ENCODE measurements at regions not wholly inside any gene's neighbourhood (a gene's known extent, or its start where the extent isn't known, plus 50 kb on each side); places are given as distances from the start of the nearest gene placed in this dataset.

GRCh38 chr16:86996081-86996480 lies 321.1 kb downstream of the C16orf95 start:
- DNase-seq (ENCODE audit: low read depth in 2 of 2): no peak

DNA sequence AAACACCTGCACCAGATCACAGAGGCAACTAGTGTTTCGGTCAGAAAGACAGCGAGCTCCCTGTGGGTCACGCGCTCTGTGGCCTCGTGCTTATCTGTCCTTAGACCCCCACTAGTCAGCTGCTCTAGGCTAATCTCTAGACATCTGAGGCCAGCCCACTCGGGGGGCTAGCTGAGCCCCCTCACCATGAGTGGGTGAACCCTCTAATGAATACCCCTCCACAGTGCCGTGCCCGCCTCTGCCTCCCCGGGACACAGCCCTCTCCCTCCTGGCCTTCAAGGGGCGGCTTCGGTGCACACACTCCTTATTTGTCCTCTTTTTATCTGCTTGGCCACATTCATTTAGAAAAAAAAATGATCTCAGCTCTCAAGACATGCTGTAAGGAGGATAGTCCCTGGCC lies 320.1 kb downstream of the C16orf95 start:
- DNase-seq (ENCODE audit: low read depth in 2 of 2): no peak

DNA sequence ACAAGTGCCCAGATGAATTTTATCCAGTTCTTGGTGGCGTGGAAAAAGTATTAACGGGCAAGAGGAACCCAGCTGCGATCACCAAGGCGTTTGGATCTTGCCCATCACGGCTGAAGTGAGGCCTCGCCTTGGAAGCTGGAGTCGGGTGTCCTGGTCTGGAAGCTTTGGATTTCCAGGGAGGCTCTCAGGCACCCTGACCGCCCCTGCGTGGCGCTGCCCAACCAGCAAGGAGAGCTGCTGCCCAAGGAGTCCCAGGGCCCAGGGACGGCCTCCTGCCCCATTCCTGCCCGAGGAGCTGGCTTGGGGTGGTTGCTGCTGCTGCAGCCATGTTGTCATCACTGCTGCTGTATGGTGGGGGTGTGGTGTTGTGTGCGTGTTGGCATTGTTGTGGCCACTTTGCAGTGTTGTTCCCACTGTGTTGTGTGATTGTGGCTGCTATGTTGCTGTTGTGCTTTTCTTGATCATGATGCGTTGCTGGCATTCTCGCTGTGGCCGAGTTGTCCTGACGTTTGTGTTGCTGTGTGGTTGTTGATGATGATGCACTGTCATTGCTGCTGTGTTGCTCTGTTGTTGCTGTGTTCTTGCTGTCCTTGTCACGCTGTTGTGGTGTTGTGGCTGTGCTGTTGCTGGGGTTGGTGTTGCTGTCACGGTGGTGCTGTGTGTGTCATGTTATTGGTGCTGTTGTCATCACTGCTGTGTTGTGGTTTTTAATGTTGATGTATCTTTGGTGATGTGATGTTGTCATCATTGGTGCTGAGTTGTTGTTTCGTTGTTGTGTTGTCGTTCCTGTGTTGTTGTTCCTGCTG lies 318.8 kb downstream of the C16orf95 start:
- no peak for DNase-seq (ENCODE audit: low read depth in 2 of 2)

DNA sequence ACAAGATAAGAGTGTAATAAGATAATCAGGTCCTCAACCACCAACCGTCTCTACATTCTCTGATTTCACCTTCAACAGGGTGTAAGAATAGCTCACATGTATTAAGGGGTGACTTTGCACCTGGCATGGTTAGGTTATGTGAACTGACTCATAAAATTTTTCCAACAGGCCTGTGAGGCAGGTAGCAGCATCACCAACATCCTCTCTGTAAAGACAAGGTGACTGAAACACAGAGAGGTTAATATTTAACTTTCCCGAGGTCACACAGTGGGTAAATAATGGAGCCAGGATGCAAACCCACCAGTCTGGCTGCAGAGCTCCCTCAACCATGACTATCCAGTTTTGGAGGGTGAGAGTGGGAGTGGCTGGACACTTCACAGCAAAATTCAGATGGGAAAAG lies 317.2 kb downstream of the C16orf95 start:
- DNase-seq (ENCODE audit: low read depth in 2 of 2): no peak

- no peak for DNase-seq (ENCODE audit: low read depth in 2 of 2)
Measured at GRCh38 chr16:87002717-87003413, 314.3 kb downstream of the C16orf95 start.

GRCh38 chr16:87003414-87003755 lies 313.8 kb downstream of the C16orf95 start:
- DNase-seq (ENCODE audit: low read depth in 2 of 2): no peak

- no peak for DNase-seq (ENCODE audit: low read depth in 2 of 2)
Measured at GRCh38 chr16:87006021-87006420, 311.2 kb downstream of the C16orf95 start.

- DNase-seq (ENCODE audit: low read depth in 2 of 2): no peak
Measured at GRCh38 chr16:87006789-87007745, 310.1 kb downstream of the C16orf95 start.

DNA sequence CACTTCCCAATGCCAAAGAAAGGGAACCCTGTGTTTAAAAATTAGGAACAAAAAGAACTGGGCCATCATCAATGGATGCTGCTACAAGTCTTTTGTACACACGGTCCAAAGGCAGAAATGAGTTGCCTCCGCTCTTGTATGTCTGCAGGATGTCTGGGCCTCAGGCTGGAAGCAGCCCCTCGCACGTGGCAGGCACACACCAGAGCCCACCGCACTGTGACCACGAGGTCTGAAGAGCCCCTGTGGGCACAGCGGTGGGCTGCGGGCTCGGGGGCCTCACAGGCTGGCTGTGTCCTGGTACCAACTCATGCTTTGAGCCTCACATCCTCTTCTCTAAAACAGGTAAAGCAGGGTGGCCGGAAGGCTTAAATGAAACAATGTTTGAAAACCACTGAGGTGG lies 309.3 kb downstream of the C16orf95 start:
- no peak for DNase-seq (ENCODE audit: low read depth in 2 of 2)

GRCh38 chr16:87008664-87009063 lies 308.5 kb downstream of the C16orf95 start:
- no peak for DNase-seq (ENCODE audit: low read depth in 2 of 2)

DNA sequence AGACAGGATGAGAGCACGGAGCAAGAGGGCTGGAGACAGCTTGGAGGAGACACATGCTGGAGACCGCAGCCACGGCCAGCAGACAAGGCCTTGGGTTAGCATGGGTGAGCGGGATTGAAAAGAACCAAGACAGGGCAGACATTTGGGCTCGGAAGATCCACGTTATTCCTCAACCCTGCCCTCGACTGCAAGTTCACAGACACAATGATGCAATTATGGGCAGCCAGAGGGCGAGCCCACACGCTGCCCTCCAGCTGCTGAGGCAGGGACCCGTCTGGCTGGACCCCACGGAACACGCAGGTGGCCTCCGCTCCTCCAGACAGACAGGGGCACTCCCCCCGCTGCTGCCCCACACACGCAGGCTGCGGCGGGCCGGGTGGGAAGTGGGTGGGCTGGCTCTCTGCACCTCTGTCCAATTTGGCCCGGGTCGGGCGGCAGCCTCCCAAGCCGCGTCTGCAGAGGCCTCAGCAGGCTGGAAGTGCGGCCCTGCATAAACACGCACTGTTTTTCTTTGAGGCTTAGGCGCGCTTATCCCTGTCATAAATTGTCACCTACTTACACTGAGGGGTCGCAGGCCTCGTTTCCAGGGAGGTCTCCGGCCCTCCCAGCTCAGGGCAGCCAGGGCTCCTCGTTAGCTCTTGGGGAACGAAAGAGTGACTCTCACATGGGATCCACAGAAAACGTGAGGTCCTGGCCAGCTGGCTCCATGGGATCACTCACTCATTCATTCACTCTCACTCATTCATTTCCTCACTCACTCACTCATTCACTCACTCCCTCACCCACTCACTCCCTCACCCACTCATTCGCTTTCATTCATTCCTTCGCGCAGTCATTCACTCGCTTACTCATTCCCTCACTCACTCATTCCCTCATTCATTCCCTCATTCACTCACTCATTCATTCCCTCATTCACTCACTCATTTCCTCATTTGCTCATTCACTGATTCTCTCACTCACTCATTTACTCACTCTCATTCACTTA lies 303.9 kb downstream of the C16orf95 start:
- DNase-seq (ENCODE audit: low read depth in 2 of 2): no peak

GRCh38 chr16:87014112-87014511 lies 303.1 kb downstream of the C16orf95 start:
- DNase-seq (ENCODE audit: low read depth in 2 of 2): no peak

GRCh38 chr16:87015021-87015420 lies 302.2 kb downstream of the C16orf95 start:
- no peak for DNase-seq (ENCODE audit: low read depth in 2 of 2)

- no peak for DNase-seq (ENCODE audit: low read depth in 2 of 2)
Measured at GRCh38 chr16:87016046-87017035, 300.9 kb downstream of the C16orf95 start.

DNA sequence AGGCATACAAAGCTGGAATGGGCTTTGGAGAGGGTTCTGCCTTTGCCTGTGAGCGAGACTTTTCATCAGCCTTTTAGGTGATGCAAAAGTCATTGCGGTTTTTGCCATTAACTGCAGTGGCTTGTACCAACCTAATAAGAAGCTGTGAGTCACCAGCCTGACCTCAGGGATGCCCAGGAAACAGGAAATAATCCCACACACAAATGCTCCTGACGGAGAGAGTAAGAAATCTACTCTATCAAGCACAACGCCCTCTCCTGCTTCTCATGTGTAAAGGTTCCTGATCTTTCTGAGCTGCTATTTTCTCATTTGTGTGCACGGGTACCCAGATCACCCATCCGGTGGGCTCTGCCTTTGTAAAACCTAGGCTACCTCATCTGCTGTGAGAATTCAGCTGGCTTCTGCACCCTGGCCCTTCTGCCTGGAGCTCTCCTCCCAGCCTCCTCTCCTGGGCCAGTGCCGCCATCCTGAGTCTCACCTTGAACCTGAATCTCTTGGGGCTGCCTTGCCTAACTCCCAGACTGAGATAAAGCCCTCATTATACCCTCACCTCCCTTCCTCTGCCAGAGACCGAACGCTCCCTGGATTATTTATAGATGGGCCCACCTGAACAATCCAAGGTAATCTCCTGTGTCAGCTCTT lies 299.7 kb downstream of the C16orf95 start:
- no peak for DNase-seq (ENCODE audit: low read depth in 2 of 2)

- no peak for DNase-seq (ENCODE audit: low read depth in 2 of 2)
Measured at GRCh38 chr16:87025676-87026075, 291.5 kb downstream of the C16orf95 start.

DNA sequence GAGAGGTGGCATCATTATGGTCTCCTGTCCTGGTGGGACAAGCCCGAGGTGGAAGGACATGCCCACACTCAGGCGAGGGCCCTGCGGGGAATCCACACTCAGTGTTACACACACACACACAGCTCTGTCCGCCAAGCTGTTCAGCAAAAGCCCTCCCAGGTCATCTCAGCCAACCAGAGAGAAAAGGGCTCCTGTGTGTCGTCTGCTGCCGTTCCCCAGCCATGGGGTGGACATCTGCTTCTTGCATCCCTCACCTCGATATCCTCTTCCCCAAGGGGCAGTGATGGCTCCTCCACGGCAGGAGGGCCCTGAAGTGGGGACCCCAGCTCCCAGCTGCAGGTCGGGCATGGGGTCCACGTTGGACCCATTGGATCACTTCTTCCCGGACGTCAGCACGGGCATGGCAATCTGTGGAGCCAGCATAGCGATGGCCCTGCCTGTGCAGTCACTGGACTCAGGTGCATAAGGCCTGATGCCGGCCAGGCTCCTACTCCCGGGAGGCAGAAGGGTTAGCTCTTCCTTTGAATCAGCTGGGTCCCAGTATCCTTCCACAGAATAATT lies 290.1 kb downstream of the C16orf95 start:
- no peak for DNase-seq (ENCODE audit: low read depth in 2 of 2)

- no peak for DNase-seq (ENCODE audit: low read depth in 2 of 2)
Measured at GRCh38 chr16:87028481-87029320, 288.5 kb downstream of the C16orf95 start.

Measured in stimulated activated CD4-positive, alpha-beta T cell treated with anti-CD3 and anti-CD28 coated beads, Interleukin-12 subunit alpha, Interleukin-12 subunit beta, amount 100 ng/mL, for 24 hours (primary cell).